IgD-negative memory B cell (primary cell): ENCODE measurements at regions not wholly inside any gene's neighbourhood (a gene's known extent, or its start where the extent isn't known, plus 50 kb on each side); places are given as distances from the start of the nearest gene placed in this dataset.
"Not testable (repeated sequence)": the region's sequence is repeated elsewhere in the genome, so short reads cannot be mapped to it uniquely, and the experiment has no call there.

Source experiments
- H3K27ac Mint-ChIP-seq, 3 donors: one replicate each; pipeline ENCODE4 v1.8.0; 2020 to 2022; ENCODE audit warnings: mild to moderate bottlenecking in 3 of 3, mixed read lengths in 3 of 3, moderate library complexity in 1 of 3
- H3K27me3 Mint-ChIP-seq: one replicate; pipeline ENCODE4 v1.8.0; 2021; ENCODE audit warnings: mixed read lengths
- H3K36me3 Mint-ChIP-seq: one replicate; pipeline ENCODE4 v1.8.0; 2020; ENCODE audit warnings: mild to moderate bottlenecking, mixed read lengths
- H3K4me1 Mint-ChIP-seq, 3 donors: one replicate each; pipeline ENCODE4 v1.8.0; 2020 to 2022; ENCODE audit warnings: mixed read lengths in 3 of 3, mild to moderate bottlenecking in 1 of 3
- H3K4me3 Mint-ChIP-seq, 4 donors: one replicate each; pipeline ENCODE4 v1.8.0; 2020 to 2022; ENCODE audit warnings: mild to moderate bottlenecking in 4 of 4, mixed read lengths in 4 of 4, moderate library complexity in 3 of 4
- H3K9me3 Mint-ChIP-seq, 3 donors: one replicate each; pipeline ENCODE4 v1.8.0; 2020 to 2021; ENCODE audit warnings: mixed read lengths in 3 of 3, mild to moderate bottlenecking in 1 of 3

GRCh38 chr5:67903121-67903520 is 312.4 kb upstream of the PIK3R1 start:
- Mint-ChIP-seq H3K4me3 (no peak overlapping the region), H3K27ac (no peak overlapping the region), H3K27me3 (no peaks in the 10 kb centered on the region), H3K4me1 (no peaks in the 10 kb centered on the region), H3K9me3 (peaks cover 0 to 3% (median 2%) of the 10 kb centered on the region in 3 donors), H3K36me3 (no peaks in the 10 kb centered on the region)

DNA sequence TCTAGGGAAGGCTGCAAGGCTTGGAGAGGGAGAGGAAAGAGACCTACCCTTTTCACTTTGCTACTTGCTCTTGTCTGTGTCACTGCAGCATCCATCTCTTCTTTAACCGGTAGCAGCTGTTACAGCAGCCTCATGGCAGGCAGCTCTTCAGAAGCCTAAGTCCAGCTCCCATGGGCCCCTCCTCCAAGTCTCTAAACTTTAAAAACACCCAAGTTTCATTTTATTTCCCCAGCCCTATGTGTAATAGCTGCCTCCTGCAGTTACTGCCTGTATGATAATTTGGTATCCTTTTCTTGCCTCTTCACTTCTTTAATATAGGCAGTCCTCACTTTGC is 313.1 kb upstream of the PIK3R1 start:
- Mint-ChIP-seq H3K27ac (peak overlapping the region in 1 of 3 donors; percentile 15), H3K36me3 (no peaks in the 10 kb centered on the region), H3K27me3 (no peaks in the 10 kb centered on the region), H3K4me1 (no peaks in the 10 kb centered on the region), H3K4me3 (no peak overlapping the region), H3K9me3 (peaks cover 0 to 3% (median 2%) of the 10 kb centered on the region in 3 donors)

GRCh38 chr5:67901814-67902496 is 313.6 kb upstream of the PIK3R1 start:
- Mint-ChIP-seq H3K36me3 (no peaks in the 10 kb centered on the region), H3K27ac (no peak overlapping the region), H3K4me1 (no peaks in the 10 kb centered on the region), H3K9me3 (peaks cover 0 to 3% (median 2%) of the 10 kb centered on the region in 3 donors), H3K27me3 (no peaks in the 10 kb centered on the region), H3K4me3 (no peak overlapping the region)

DNA sequence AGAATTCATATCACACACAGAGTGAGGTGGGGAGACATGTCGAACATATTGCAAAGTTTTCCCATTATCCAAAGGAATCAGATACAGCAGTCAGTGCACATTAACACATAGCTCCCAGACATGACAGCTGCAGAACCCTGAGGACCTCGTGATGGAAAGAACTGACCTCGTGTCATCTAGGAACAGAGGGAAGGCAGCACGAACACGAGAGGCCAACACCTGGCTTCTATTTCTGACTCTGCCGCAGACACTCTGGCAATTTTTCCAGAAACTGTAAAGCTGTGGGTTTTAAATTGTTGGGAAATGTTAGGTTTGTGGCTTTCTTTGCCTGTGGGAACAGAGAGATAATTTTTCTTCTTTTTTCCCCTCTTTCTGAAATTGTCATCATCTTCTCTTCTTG is 315.0 kb upstream of the PIK3R1 start:
- Mint-ChIP-seq H3K36me3 (no peaks in the 10 kb centered on the region), H3K27me3 (no peaks in the 10 kb centered on the region), H3K27ac (no peak overlapping the region), H3K4me3 (no peak overlapping the region), H3K4me1 (peaks cover 0 to 5% (median 4%) of the 10 kb centered on the region in 3 donors), H3K9me3 (peaks cover 0 to 3% (median 2%) of the 10 kb centered on the region in 3 donors)

- H3K27me3 Mint-ChIP-seq, result no peaks in the 10 kb centered on the region
- peaks cover 0 to 2% (median 0%) of the 10 kb centered on the region in 3 donors for H3K9me3 Mint-ChIP-seq
- no peaks in the 10 kb centered on the region for H3K36me3 Mint-ChIP-seq
- no peak overlapping the region for H3K4me3 Mint-ChIP-seq
- no peak overlapping the region for H3K27ac Mint-ChIP-seq
- H3K4me1 Mint-ChIP-seq, result peaks cover 0 to 5% (median 4%) of the 10 kb centered on the region in 3 donors
These were observed 317.6 kb upstream of the PIK3R1 start for GRCh38 chr5:67897980-67898379.

DNA sequence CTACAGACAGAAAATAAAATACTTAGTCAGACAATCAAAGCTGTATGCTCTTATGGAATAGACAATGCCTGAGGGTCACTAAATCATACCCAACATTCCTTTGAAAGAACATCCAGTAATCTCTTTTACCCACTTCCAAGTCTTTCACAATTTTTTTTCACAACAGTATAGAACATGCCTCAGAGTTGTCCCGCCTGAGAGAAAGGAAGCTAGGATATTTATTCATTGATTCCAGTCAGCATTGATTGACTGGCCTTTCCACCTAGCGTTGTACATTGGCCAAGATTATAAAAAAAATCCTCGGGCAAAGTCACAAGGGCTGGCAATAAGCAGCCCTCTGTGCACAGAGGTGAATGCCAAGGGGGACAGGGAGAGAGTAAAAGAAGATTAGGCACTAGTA is 318.1 kb upstream of the PIK3R1 start:
- Mint-ChIP-seq H3K9me3 (peaks cover 0 to 2% (median 0%) of the 10 kb centered on the region in 3 donors), H3K4me1 (peaks cover 0 to 5% (median 4%) of the 10 kb centered on the region in 3 donors), H3K27ac (no peak overlapping the region), H3K27me3 (no peaks in the 10 kb centered on the region), H3K36me3 (no peaks in the 10 kb centered on the region), H3K4me3 (no peak overlapping the region)

DNA sequence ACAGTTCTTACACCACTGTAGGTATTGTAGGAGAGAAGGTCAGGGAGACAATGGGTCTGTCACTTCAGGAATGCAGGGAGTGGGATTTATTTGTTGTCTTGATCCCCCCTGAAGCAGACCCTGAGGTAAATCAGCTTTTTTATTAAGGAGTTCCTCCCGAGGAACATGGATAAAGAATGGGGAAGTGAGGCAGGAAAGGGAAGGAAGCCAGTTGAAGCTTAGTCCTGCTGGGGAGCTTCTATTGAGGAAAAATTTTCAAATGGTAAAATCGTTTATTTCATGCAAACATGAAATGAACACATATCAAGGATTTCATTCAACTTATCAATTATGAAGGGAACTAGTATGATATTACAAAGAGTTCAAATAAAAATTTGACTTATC is 318.6 kb upstream of the PIK3R1 start:
- Mint-ChIP-seq H3K36me3 (no peaks in the 10 kb centered on the region), H3K27ac (peak overlapping the region in 1 of 3 donors; percentile 24), H3K27me3 (no peaks in the 10 kb centered on the region), H3K4me1 (peaks cover 0 to 5% (median 4%) of the 10 kb centered on the region in 3 donors), H3K9me3 (peaks cover 0 to 2% (median 0%) of the 10 kb centered on the region in 3 donors), H3K4me3 (no peak overlapping the region)

GRCh38 chr5:67896311-67896929 is 319.1 kb upstream of the PIK3R1 start:
- H3K36me3 Mint-ChIP-seq, result no peaks in the 10 kb centered on the region
- H3K4me3 Mint-ChIP-seq, result no peak overlapping the region
- no peaks in the 10 kb centered on the region for H3K27me3 Mint-ChIP-seq
- peaks cover 0 to 2% (median 0%) of the 10 kb centered on the region in 3 donors for H3K9me3 Mint-ChIP-seq
- peaks cover 0 to 5% (median 4%) of the 10 kb centered on the region in 3 donors for H3K4me1 Mint-ChIP-seq
- peak overlapping the region in 1 of 3 donors; percentile 24 for H3K27ac Mint-ChIP-seq

DNA sequence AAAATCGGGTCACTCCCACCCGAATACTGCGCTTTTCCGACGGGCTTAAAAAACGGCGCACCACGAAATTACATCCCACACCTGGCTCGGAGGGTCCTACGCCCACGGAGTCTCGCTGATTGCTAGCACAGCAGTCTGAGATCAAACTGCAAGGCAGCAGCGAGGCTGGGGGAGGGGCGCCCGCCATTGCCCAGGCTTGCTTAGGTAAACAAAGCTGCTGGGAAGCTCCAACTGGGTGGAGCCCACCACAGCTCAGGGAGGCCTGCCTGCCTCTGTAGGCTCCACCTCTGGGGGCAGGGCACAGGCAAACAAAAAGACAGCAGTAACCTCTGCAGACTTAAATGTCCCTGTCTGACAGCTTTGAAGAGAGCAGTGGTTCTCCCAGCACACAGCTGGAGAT is 325.7 kb upstream of the PIK3R1 start:
- not testable (repeated sequence) for H3K4me1 Mint-ChIP-seq, H3K36me3 Mint-ChIP-seq, H3K27me3 Mint-ChIP-seq, H3K4me3 Mint-ChIP-seq, H3K27ac Mint-ChIP-seq, H3K9me3 Mint-ChIP-seq

GRCh38 chr5:67887748-67888161 is 327.8 kb upstream of the PIK3R1 start:
- no peak overlapping the region for H3K4me3 Mint-ChIP-seq
- H3K27ac Mint-ChIP-seq, result no peak overlapping the region
- no peaks in the 10 kb centered on the region for H3K4me1 Mint-ChIP-seq
- H3K9me3 Mint-ChIP-seq, result peaks cover 0 to 3% (median 0%) of the 10 kb centered on the region in 3 donors
- H3K27me3 Mint-ChIP-seq, result no peaks in the 10 kb centered on the region
- H3K36me3 Mint-ChIP-seq, result peaks cover 2% of the 10 kb centered on the region

DNA sequence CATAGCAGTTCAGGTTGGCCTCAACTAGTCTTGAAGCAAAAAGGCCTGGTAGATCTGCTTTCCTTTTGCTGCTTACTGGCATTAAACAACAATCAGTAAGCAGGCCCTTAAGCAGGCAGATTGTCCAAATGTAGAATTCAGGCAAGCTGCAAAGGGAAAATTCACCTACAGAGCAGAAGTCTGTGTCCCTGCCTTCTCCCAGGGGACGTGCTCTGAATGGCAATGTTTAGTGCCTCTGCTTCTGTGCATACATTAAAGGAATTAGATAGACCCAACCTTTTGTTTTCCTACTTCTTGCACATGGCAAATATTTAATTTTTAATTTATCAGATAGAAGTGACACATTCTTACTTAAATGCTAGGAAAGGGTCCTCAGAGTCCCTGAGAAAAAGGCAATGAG is 328.8 kb upstream of the PIK3R1 start:
- Mint-ChIP-seq H3K4me3 (no peak overlapping the region), H3K4me1 (no peaks in the 10 kb centered on the region), H3K36me3 (peaks cover 2% of the 10 kb centered on the region), H3K27ac (no peak overlapping the region), H3K9me3 (peaks cover 0 to 3% (median 0%) of the 10 kb centered on the region in 3 donors), H3K27me3 (peaks cover 1% of the 10 kb centered on the region)

- peaks cover 2% of the 10 kb centered on the region for H3K36me3 Mint-ChIP-seq
- peaks cover 0 to 2% (median 2%) of the 10 kb centered on the region in 3 donors for H3K4me1 Mint-ChIP-seq
- H3K4me3 Mint-ChIP-seq, result no peak overlapping the region
- H3K27me3 Mint-ChIP-seq, result peaks cover 2% of the 10 kb centered on the region
- no peaks in the 10 kb centered on the region for H3K9me3 Mint-ChIP-seq
- H3K27ac Mint-ChIP-seq, result no peak overlapping the region
These were observed 334.7 kb upstream of the PIK3R1 start for GRCh38 chr5:67880876-67881275.

- Mint-ChIP-seq H3K9me3 (no peaks in the 10 kb centered on the region), H3K27me3 (peaks cover 2% of the 10 kb centered on the region), H3K27ac (no peak overlapping the region), H3K4me3 (no peak overlapping the region), H3K36me3 (peaks cover 2% of the 10 kb centered on the region), H3K4me1 (peaks cover 0 to 2% (median 2%) of the 10 kb centered on the region in 3 donors)
These were observed 335.1 kb upstream of the PIK3R1 start for GRCh38 chr5:67880511-67880805.

DNA sequence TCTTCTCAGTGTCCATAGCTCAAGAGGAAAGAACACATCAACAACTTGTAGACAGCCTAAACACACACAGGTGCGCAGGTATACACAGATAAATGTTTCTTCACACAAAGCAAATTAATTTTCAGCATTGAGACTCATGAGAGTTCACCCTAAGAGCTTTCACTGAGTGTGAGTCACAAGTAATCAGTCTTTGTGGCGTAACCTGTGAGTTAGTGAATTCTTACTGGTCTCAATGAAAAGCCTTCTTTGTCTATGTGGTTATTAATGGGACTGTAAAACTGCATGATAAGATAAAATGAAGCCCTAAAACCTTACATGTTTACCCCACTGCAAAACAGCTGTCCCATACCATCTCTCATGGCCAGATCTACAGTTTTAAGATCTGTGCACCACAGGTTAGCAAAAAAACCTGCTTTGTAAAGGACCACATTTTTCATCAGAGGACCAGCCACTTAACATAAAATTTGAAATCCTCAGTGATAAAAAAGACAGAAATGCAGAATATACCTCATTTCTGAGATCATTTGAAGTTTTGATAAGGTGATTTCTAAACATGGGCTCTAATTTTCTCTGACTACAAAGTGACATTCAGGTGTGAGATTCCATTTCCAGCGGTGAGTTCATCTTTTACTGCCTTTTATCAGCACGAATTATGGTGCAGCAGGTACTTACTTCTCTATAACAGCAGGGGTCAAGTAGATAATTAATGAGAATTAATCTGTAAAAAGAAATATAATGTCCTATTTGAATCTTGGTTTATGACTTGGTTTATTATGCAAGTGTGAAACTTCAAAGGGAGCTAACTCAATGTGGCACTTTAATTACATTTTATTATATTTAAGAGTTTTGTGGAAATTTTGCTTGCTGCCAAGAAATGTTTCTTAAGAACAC is 335.7 kb upstream of the PIK3R1 start:
- Mint-ChIP-seq H3K27ac (no peak overlapping the region), H3K27me3 (peaks cover 2% of the 10 kb centered on the region), H3K9me3 (no peaks in the 10 kb centered on the region), H3K36me3 (peaks cover 3% of the 10 kb centered on the region), H3K4me3 (no peak overlapping the region), H3K4me1 (peaks cover 0 to 2% (median 2%) of the 10 kb centered on the region in 3 donors)

DNA sequence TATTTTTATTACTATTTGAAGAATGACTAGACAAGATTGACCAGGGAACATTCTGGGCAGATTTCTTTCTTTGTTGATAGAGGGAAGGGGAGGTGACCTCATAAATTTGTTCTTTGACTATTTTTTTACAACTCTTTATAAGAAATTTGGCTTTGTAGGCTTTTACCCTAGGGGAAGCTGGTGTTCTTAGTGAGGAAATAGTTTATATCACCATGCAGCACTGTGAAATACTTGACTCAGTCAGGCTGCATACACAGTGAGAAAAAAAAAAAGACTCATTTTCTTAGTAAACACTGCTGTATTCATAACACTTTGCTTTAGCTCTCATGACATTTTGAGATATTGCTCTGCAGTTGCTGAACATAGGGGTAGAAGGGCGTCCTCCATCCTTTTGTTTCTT is 336.6 kb upstream of the PIK3R1 start:
- Mint-ChIP-seq H3K4me3 (no peak overlapping the region), H3K36me3 (peaks cover 3% of the 10 kb centered on the region), H3K4me1 (peaks cover 0 to 2% (median 2%) of the 10 kb centered on the region in 3 donors), H3K27me3 (peaks cover 2% of the 10 kb centered on the region), H3K27ac (no peak overlapping the region), H3K9me3 (no peaks in the 10 kb centered on the region)
